HG03439 (cell line): ENCODE measurements at regions not wholly inside any gene's neighbourhood (a gene's known extent, or its start where the extent isn't known, plus 50 kb on each side); places are given as distances from the start of the nearest gene placed in this dataset.
"Not testable (repeated sequence)": the region's sequence is repeated elsewhere in the genome, so short reads cannot be mapped to it uniquely, and the experiment has no call there.

Experiments used
- ATAC-seq: cut with Tn5 transposase; IDR thresholded peaks from one replicate; pipeline ENCODE4 v1.9.1; 2021; ENCODE audit warnings: mild to moderate bottlenecking, moderate library complexity; ENCODE audit not compliant: unreplicated experiment

DNA sequence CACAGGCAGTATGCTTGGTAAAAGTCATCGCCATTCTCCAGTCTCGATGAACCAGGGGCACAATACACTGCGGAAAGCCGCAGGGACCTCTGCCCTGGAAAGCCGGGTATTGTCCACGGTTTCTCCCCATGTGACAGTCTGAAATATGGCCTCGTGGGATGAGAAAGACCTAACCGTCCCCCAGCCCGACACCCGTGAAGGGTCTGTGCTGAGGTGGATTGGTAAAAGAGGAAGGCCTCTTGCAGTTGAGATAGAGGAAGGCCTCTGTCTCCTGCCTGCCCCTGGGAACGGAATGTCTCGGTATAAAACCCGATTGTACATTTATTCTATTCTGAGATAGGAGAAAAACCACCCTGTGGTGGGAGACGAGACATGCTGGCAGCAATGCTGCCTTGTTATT is 149.1 kb downstream of the TMEM121 start:
- not testable (repeated sequence) for ATAC-seq

DNA sequence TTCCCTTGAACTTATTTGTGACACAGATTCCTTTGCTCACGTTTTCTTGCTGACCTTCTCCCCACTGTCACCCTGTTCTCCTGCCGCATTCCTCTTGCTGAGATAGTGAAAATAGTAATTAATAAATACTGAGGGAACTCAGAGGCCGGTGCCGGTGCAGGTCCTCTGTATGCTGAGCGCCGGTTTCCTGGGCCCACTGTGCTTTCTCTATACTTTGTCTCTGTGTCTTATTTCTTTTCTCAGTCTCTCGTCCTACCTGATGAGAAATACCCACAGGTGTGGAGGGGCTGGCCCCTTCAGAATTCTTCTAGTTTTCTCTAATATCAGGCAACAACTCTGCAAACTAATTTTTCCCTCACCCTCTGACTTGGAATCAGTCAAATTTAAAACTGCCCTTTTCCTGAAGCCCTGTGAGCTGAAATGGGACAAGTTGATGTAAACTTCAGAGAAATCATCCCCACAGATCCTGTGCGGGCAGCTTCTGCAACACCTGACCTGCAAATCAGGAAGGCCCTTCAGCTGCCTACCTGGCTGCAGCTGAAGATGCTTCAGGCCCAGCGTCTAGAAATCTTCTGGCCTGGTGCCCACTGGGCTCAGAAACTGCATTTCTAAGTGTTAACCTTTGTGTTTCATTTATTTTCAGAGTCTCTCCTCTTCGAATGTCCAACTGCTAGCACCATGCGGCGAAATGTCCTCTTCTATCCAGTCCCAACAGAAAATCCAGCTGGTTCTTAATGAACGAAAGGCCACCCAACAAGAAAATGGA is 149.7 kb downstream of the TMEM121 start:
- not testable (repeated sequence) for ATAC-seq

DNA sequence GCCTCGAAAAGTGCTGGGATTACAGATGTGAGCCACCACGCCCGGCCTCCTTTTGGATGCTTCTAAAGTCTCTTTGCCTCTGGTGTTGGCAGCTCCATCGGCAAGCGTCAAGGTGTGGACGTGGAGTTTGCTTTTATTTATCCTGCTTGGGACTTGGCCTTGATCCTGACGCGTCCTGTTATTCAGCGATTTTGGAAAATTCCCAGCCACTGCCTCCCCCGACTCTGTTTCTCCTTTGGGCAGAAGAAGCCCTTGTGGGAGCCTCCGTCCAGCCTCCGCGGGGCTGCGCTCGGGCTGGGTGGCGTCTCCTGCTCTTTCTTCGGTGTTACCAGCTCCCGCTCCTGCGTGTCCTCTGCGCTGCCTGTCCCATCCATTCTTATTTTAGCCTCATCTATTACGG is 151.7 kb downstream of the TMEM121 start:
- ATAC-seq, result not testable (repeated sequence)

DNA sequence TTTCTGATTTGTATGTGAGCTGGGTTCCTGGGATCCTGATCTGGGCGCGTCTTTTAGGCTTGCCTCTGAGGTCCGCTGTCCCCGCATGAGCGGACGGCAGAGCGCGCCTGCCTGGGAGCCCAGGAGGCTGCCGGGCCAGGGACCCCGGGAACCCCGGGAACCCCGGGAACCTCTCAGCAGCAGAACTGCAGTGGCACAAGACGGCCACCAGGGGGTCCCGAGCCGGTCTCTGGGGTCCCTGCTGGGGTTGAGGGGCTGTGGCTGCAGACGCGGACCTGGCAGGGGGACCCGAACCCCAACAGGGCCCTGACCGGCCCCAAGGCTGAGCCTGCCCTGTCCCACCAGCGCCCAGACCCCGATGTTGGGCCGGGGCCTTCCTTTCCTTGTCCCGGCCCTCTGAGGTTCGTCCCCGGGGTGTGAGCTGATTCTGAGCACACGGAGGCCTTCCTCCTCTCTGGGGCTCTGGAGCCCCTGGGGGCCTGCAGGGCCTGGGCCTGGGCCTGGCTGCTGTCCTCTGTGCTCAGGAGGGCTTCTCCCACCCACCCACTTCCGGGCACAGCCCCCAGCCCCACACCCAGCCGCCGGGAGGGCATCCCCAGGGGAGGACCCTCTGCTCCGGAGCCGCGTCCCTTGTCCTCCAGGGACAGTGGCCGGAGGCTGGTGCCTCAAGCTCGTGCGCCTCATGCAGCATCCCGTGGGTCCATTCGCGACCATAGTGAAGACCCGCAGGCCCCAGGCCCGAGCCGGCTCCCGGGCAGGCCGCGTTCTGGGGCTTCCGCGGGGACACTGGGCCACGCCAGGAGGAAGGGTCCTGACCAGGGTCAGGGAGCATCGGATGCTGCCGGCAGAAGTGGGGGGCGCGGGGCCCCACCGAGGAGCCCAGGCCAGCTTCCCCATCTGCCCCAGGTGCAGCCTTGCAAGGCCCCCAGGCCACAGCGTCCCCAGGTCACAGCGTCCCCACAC is 152.9 kb downstream of the TMEM121 start:
- not testable (repeated sequence) for ATAC-seq

DNA sequence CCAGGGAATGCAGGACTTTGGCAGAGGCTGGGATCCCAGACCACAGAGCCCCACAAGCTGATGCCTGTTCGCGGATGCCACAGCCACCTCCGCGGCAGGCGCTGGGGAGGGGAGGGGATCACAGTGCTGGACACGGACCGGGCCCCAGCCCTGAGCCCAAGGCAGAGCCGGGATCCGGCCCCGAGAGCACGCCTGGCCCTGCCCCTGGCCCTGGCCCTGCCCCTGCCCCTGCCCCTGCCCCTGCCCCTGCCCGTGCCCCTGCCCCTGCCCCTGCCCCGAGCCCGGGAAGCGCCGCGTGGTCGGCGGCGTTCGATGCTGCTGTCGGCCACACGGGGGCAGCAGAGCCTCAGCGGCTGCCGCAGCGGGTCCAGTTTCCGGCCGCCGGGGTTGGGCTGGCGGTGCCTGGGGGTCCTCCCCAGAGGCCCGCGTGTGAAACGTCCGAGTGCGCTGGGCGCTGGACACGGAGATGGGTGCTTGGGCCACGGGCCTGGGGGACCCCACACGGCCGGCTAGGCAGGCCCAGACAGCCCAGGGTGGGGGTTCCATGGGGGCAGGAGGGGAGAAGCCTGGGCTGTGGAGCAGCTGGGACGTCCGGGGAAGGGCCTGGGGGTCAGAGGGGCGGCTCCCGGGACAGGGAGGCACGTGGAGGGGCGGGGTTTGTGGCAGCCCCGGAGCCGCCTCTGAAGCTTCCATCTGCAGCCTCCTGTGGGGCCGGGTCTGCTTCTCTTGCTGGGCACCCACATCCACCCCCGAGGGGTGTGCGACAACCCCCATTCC is 153.8 kb downstream of the TMEM121 start:
- peak; percentile 41 for ATAC-seq

GRCh38 chr14:105680736-105681098 is 154.3 kb downstream of the TMEM121 start:
- ATAC-seq, result peak; percentile 39

DNA sequence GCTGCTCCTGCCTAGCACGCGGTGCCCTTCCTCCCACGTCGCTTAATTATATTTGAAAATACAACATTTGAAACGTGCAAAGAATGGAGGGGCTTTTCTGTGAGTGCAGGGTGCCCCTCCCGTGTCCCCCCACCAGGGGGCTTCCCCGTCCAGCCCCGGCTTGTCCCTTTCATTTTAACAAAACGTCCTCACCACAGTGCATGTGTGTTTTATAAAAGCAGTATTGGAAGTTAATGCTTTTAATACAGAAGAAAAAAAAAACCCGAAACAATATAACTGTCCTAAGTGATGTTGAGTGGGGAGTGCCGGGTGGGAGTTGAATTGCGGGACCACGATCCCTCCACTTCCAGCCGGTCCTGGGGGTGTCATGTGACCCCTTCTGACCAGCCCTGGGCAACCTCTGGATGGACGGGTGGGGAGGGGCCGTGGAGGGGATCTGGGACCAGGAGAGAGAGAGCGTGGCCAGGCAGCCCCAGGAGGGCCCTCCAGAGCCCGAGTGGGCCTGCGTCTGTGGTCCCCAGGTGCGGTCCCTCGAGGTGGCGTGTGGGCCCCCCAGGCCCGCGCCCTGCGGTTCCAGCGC is 155.3 kb downstream of the TMEM121 start:
- ATAC-seq, result not testable (repeated sequence)

DNA sequence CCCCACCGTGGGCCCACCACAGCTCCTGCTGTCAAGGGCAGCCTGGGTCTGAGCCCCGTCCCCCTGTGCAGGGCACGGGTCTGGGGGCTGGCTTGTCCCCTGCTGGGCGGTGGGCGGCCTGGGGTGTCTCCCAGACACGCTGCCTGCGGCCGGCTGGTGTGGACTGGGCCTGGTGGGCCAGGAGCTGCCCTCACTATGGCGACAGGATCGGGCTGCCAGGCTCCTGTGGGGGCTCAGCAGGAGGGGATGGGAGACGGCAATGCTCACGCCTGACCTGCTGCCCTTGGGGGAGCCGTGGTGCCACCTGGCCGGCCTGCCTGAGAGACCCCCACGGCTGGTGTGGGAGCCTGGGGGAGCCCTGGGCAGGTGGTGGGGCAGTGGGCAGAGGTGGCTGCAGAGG is 156.1 kb downstream of the TMEM121 start:
- not testable (repeated sequence) for ATAC-seq

DNA sequence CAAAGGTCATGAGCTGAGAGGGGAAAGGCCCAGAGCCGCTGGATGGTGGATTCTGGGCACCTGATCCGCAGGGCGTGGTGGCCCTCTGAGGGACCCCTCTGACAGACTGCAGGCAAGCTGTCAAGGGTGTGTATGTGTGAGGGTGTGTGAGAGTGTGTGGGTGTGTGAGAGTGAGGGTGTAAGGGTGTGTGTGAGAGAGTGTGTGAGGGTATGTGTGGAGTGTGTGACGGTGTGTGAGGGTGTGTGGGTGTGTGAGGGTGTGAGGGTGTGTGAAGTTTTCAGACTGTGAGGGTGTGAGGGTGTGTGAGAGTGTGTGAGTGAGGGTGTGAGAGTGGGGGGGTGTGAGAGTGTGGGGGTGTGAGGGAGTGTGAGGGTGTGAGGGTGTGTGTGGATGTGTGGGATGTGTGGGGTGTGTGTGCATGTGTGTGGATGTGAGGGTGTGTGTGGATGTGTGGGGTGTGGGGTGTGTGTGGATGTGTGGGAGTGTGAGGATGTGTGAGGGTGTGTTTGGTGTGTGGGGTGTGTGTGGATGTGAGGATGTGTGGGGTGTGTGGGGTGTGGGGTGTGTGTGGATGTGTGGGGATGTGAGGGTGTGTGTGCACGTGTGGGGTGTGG is 156.7 kb downstream of the TMEM121 start:
- no peak for ATAC-seq

- not testable (repeated sequence) for ATAC-seq
Measured at GRCh38 chr14:105684056-105684455, 157.7 kb downstream of the TMEM121 start.

DNA sequence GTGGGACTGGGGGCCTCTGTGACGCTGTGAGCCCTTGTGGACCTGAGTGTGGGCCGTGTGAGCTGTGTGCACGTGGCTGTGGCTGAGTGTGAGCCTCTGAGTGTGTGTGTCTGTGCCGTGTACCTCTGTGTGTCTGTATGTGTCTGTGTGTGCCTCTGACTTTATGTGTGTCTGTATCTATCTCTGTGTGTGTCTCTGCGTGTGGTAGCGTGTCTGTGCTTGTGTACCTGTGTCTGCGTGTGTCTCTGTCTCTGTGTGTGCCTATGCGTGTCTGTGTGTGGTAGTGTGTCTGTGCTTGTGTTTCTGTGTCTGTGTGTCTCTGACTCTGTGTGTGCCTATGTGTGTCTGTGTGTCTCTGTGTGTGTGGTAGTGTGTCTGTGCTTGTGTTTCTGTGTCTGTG is 158.2 kb downstream of the TMEM121 start:
- not testable (repeated sequence) for ATAC-seq

- no peak for ATAC-seq
Measured at GRCh38 chr14:105685003-105685402, 158.6 kb downstream of the TMEM121 start.

DNA sequence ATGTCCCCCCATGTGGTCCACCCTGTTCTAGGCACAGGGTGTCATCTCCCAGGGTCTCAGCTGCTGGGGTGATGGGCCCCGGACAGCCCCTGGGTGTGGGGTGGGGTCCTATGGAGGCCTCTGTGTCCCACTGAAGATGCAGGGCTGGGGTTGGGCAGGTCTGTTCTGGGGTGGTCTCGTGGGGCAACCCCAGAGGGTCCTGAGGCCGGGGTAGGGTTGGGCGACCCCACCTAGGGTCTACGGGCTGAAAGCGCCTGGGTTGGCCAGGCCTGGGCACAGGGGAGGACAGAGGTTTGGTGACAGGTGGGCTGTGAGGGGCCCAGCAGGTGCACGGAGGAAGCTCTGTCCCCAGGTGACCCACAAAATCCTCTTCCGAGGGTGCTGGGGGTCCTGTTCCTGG is 159.2 kb downstream of the TMEM121 start:
- ATAC-seq, result not testable (repeated sequence)

DNA sequence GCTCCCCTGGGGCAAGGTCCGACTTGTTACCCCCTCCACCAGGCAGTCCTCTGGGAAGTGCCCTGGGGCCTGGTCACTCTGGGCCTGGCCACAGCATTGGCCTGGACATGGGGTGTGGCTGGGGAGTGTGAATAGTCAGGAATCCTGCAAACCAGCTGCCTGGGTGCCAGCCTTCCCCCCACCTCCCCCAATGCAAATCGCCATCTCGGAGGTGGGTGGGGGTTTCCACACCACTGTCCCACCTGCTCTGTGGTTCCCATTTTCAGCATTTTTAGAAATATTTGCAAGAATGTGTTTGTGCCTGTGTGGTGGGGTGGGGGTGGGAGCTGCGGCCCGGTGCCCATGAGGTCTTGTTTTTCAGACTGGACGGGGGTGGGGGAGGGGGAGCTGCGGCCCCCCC is 159.7 kb downstream of the TMEM121 start:
- not testable (repeated sequence) for ATAC-seq

DNA sequence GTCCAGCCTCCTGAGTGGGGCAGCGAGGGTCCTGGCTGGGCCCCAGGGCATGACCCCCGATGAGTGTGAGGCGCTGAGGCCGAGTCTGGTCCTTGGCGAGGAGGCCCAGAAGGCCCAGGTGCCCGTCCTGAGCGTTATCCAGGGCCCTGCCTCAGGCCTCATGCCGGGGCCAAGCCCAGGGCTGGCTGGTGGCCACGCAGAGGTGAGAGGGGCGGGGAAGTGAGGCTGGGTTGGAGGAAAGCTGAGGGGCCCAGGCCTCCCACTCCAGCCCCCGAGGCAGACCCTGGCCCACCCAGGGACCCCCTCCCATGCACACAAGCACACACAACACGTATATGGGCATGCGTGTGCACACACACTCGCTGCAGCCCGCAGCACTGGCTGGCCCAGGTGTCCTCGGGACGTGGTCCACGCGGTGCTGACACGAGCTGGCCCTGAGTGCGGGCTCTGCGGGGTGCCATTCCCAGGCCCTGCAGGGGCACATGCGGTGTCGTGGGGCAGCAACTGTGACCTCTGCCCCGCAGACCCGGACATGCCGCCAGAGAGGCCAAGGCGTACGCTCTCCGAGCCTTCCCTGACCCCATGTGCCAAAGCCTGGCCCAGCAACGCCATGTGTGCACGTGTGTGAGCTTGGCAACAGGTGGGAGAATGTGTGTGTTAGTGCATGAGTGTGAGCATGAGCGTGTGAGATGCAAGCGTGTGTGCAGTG is 160.2 kb downstream of the TMEM121 start:
- ATAC-seq, result not testable (repeated sequence)

DNA sequence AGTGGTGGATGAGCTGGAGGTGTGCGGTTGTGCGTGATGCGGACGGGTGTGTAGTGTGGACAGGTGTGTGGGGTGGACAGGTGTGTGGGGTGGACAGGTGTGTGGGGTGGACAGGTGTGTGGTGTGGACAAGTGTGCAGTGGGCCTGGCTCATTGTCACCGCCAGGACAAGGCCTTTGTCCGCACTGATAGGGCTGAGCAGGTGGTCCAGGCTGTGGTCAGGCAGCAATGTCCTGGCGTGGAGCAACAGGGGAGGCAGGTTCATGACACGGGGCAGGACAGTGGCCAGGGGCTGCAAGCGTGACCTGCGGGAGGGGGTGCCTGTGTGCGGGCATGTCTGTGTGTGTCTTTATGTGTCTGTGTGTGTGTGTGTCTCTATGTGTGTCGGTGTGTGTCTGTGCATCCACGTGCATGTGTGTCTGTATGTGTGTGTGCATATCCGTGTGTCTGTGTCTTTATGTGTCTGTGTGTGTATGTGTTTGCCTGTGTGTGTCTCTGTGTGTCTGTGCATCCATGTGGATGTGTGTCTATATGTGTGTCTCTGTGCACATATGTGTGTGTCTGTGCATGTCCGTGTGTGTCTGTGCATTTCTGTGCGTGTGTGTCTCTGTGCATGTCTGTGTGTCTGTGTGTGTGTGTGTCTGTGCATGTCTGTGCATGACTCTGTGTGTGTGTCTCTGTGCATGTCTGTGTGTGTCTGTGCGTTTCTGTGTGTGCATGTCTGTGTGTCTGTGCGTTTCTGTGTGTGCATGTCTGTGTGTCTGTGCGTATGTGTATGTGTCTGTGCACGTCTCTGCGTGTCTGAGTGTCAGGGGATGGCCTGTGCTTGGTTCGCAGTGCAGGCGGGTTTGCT is 161.0 kb downstream of the TMEM121 start:
- ATAC-seq, result not testable (repeated sequence)

- ATAC-seq, result peak; percentile 37
Measured at GRCh38 chr14:105688023-105688351, 161.6 kb downstream of the TMEM121 start.

DNA sequence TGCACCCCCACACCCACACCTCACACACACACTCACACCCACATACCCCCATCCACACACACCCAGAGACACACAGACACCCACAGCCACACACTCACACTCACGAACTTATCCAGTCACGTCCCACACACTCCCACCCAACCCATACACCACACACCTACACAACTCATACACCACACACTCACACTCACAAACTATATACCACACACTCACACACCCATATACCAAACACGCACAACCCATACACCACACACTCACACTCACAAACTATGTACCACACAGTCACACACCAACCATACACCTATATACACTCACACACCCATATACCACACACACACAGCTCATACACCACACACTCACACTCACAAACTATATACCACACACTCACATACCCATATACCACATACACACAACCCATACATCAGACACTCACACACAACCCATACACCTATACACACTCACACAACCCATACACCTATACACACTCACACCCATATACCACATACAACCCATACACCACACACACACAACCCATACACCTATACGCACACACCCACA is 162.4 kb downstream of the TMEM121 start:
- not testable (repeated sequence) for ATAC-seq
